Aorta (tissue), 5 donors: ENCODE measurements at regions not wholly inside any gene's neighbourhood (a gene's known extent, or its start where the extent isn't known, plus 50 kb on each side); places are given as distances from the start of the nearest gene placed in this dataset.

Source experiments
- ATAC-seq: fragments of 200-7000 bp; cut with Tn5 transposase; one replicate; pipeline ENCODE4 v1.9.1; 2022; ENCODE audit warnings: moderate library complexity; ENCODE audit not compliant: low FRiP score
- DNase-seq, 2 donors: peaks; one replicate each; pipeline ENCODE4 v3.0.0-alpha.2; 2020
- H3K27ac ChIP-seq, 2 donors: one replicate each; pipeline ENCODE4 v1.5.1; 2013; ENCODE audit warnings: low read length in 2 of 2, mild to moderate bottlenecking in 2 of 2, moderate library complexity in 2 of 2, control low read depth in 1 of 2, inconsistent platforms in 1 of 2, low read depth in 1 of 2
- H3K27me3 ChIP-seq, 2 donors: one replicate each; pipeline ENCODE4 v1.6.1; 2013; ENCODE audit warnings: control low read depth in 1 of 2, low read length in 1 of 2, mild to moderate bottlenecking in 1 of 2, moderate library complexity in 1 of 2; ENCODE audit not compliant: insufficient read depth in 2 of 2, control insufficient read depth in 1 of 2
- H3K36me3 ChIP-seq, 2 donors: one replicate each; pipeline ENCODE4 v1.6.1; 2013; ENCODE audit warnings: control low read depth in 1 of 2, low read length in 1 of 2, mild to moderate bottlenecking in 1 of 2; ENCODE audit not compliant: insufficient read depth in 2 of 2, control insufficient read depth in 1 of 2
- H3K4me1 ChIP-seq, 2 donors: one replicate each; pipeline ENCODE4 v1.6.1; 2013; ENCODE audit warnings: low read length in 2 of 2, control low read depth in 1 of 2, mild to moderate bottlenecking in 1 of 2, moderate library complexity in 1 of 2; ENCODE audit not compliant: insufficient read depth in 2 of 2, control insufficient read depth in 1 of 2
- H3K4me3 ChIP-seq, 2 donors: one replicate each; pipeline ENCODE4 v1.5.1; 2013; ENCODE audit warnings: low read length in 2 of 2, control low read depth in 1 of 2, mild to moderate bottlenecking in 1 of 2
- H3K9me3 ChIP-seq: one replicate; pipeline ENCODE4 v1.6.1; 2013; ENCODE audit warnings: mild to moderate bottlenecking, low read length; ENCODE audit not compliant: control insufficient read depth
- WGBS, 2 donors: extraction: QIAGEN DNeasy Blood & Tissue Kit; methylation state at CpG; one replicate each; pipeline ENCODE4 v1.1.7; 2013; 5-methylcytosine and 5-hydroxymethylcytosine counted together
- intact Hi-C, 2 donors: fragments of 100-400 bp; cut with DNase I; formaldehyde crosslinking; loops; one replicate each; pipeline versions ENCODE4 v1.14.2 to v1.15.0; 2022
- donor health status: healthy with polysubstance abuse.
- donor health status: Bipolar disorder and iron deficiency.
- donor health status: DM: no; HTN: no; CAD: no.
- donor health status: DM: no; HTN: no; CAD: no.
- donor health status: DM: yes; HTN: yes; CAD: no.

DNA sequence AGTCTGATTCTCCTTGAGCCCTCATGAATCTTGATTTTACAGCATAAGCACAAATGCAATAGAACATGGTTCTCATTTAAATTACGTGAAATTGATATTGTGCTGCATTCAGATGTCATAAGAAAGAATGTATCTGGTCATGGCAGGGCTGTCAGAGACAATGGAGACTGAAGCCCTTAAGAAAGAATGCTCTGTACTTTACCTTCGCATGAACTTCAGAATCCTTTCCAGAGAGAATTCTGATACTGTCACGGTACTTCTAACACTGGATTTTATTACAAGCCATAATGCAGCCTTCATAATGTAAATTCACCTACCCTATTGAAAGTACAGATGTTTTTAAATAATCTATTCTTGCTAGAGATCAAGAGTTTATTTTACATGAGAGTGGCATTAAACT, 677.9 kb upstream of the ADGRL3 start:
- WGBS, 2 donors: 90 to 94% methylated on average over 3 of the region's 3 CpGs

DNA sequence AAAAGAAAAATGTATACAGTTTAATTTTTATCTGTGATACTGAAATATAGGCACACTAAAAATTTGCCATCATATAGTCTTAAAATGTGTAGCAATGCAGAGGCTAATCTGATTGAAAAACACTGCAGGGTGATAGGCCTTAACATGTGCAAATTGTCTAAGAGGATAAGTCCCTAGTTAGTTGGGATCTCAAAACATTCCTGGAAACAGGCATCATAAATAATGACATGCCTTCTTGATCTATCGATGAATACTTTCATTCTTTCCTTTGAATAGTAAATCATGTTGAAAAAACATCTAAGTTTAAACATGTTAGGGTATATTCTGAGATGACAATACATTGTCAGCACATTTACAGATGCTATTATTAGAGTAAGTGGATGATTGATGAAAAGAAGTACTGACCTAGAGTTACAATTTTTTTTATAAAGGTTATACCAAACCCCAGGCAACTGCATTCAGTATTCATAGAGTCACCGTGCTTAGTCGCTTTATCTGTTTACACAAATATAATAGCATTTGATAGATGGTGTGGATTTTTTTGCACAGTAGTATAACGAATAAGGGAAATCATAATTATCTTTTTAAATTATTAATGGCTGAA, 668.2 kb upstream of the ADGRL3 start:
- H3K4me1 ChIP-seq: no peaks in the 10 kb centered on the region
- peaks cover 2% of the 10 kb centered on the region for H3K9me3 ChIP-seq
- H3K36me3 ChIP-seq: no peaks in the 10 kb centered on the region
- no peak overlapping the region for H3K27ac ChIP-seq
- H3K27me3 ChIP-seq: no peaks in the 10 kb centered on the region
- no peak overlapping the region for H3K4me3 ChIP-seq
- DNase-seq (no peak), ATAC-seq (no peak)
- WGBS, 2 donors: 61 to 70% methylated on average over 4 of the region's 4 CpGs
- intact Hi-C loops: no loop called here

More for the DNA sequence above, 677.9 kb upstream of the ADGRL3 start:
- H3K36me3 ChIP-seq: no peaks in the 10 kb centered on the region
- ATAC-seq (no peak), DNase-seq (no peak)
- no peaks in the 10 kb centered on the region for H3K9me3 ChIP-seq
- no peaks in the 10 kb centered on the region for H3K27me3 ChIP-seq
- no peak overlapping the region for H3K27ac ChIP-seq
- no peak overlapping the region for H3K4me3 ChIP-seq
- H3K4me1 ChIP-seq: no peaks in the 10 kb centered on the region
- intact Hi-C loops: no loop called here

DNA sequence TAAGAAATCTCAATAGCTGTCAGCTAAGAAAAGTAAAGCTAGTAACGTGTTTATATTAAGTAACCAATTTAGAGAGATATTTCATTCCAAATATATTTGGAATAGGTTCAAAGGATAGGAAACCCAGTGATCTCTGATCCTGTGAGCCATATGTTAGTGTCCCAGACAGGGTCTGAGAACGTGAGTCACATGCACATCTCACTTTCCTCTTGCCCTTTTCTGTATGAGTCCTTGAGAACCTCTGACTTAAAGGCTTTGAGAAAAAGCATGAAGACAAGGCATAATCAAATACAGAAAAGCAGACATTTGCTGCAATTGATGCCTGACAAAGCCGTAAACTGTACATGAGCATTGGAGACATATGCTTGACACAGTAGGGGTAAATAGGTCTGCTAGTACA, 655.1 kb upstream of the ADGRL3 start:
- 59% methylated on average over 3 of the region's 3 CpGs for WGBS, 2 donors
- Histone ChIP-seq H3K4me1 (no peaks in the 10 kb centered on the region), H3K4me3 (no peak overlapping the region), H3K27me3 (no peaks in the 10 kb centered on the region), H3K9me3 (no peaks in the 10 kb centered on the region), H3K27ac (no peak overlapping the region), H3K36me3 (no peaks in the 10 kb centered on the region)
- DNase-seq (no peak), ATAC-seq (no peak)
- intact Hi-C loops: no loop called here

DNA sequence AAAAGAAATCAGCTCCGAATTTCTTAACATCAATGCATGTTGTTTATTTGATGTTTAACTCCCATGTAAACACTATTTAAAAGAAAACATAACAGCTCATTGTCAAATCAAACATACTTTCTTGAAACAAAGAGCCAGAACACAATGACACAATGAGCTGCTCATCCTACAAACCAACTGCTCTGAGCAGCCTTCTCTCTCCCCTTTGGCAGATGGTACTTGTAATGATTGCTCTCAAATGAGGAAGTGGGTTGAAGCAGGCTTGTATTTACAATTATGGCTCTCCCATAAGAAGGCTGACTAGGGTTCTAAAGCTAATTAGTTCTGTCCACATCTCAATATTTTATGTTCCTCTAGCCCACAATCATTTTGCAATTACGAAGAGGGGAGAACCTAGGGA, 637.8 kb upstream of the ADGRL3 start:
- intact Hi-C loops: no loop called here
- Histone ChIP-seq H3K27me3 (no peaks in the 10 kb centered on the region), H3K4me1 (no peaks in the 10 kb centered on the region), H3K36me3 (no peaks in the 10 kb centered on the region), H3K4me3 (no peak overlapping the region), H3K27ac (no peak overlapping the region), H3K9me3 (no peaks in the 10 kb centered on the region)
- ATAC-seq: no peak
- DNase-seq: no peak
- 79% methylated on average over 2 of the region's 2 CpGs for WGBS, 2 donors

DNA sequence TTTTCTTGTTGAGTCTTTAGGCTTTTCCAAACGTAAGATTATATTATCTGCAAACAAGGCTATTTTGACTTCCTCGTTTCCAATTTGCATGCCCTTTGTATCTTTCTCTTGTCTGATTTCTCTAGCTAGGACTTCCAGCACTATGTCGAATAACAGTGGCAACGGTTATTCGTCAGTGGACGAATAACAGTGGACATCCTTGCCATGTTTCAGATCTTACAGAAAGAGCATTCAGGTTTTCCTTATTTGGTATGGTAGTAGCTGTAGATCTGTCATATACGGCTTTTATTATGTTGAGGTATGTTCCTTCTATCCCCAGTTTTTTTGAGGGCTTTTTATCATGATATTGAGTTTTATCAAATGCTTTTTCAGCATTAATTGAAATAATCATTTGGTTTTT, 634.6 kb upstream of the ADGRL3 start:
- H3K4me1 ChIP-seq: no peaks in the 10 kb centered on the region
- 92 to 94% methylated on average over 7 of the region's 7 CpGs for WGBS, 2 donors
- H3K27me3 ChIP-seq: no peaks in the 10 kb centered on the region
- no peak for DNase-seq
- intact Hi-C loops: no loop called here
- no peaks in the 10 kb centered on the region for H3K36me3 ChIP-seq
- H3K9me3 ChIP-seq: no peaks in the 10 kb centered on the region
- no peak overlapping the region for H3K4me3 ChIP-seq
- H3K27ac ChIP-seq: no peak overlapping the region
- ATAC-seq: no peak

DNA sequence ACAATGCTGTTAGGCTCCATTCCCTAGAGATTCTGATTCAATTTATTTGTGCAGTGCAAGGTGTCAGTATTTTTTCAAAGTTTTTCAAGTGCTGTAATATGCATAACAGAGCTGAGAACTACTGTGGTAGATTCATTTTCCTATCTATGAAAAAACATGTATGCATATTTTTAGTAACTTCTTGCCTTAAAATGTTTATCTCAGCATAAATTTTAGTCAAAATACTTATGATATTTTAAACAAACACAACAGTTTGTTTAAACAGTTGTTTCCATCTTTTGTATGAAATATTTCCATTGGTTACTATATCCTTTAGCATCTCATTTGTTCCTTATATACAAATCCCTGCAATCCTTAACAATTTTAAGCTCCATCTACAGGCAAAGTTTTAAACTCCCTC, 624.8 kb upstream of the ADGRL3 start:
- no peaks in the 10 kb centered on the region for H3K9me3 ChIP-seq
- no peak overlapping the region for H3K4me3 ChIP-seq
- no peak overlapping the region for H3K27ac ChIP-seq
- intact Hi-C loops: no loop called here
- ATAC-seq (no peak), DNase-seq (no peak)
- no peaks in the 10 kb centered on the region for H3K27me3 ChIP-seq
- H3K36me3 ChIP-seq: no peaks in the 10 kb centered on the region
- no peaks in the 10 kb centered on the region for H3K4me1 ChIP-seq

DNA sequence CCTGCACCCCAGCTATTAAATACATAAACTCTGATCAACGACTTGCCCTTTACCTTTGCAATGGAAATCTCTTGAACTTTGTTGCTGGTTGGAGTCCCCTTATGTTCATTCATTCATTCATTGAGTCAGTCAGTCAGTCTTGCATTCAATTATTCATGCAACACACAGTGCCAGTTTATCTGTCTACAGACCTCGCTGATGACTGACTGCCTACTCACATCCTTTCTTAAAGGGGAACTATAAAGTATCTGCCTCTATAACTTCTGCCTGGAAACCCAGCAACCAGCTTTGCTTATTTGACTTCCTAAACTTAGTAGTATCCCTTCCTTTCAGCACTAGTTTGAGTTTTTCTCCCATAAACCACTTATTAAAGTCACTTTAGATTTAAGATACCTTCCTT, 620.8 kb upstream of the ADGRL3 start:
- H3K27ac ChIP-seq: no peak overlapping the region
- no peaks in the 10 kb centered on the region for H3K9me3 ChIP-seq
- intact Hi-C loops: no loop called here
- no peaks in the 10 kb centered on the region for H3K4me1 ChIP-seq
- H3K27me3 ChIP-seq: no peaks in the 10 kb centered on the region
- DNase-seq (no peak), ATAC-seq (no peak)
- 72 to 74% methylated on average over 2 of the region's 2 CpGs for WGBS, 2 donors
- H3K4me3 ChIP-seq: no peak overlapping the region
- no peaks in the 10 kb centered on the region for H3K36me3 ChIP-seq

DNA sequence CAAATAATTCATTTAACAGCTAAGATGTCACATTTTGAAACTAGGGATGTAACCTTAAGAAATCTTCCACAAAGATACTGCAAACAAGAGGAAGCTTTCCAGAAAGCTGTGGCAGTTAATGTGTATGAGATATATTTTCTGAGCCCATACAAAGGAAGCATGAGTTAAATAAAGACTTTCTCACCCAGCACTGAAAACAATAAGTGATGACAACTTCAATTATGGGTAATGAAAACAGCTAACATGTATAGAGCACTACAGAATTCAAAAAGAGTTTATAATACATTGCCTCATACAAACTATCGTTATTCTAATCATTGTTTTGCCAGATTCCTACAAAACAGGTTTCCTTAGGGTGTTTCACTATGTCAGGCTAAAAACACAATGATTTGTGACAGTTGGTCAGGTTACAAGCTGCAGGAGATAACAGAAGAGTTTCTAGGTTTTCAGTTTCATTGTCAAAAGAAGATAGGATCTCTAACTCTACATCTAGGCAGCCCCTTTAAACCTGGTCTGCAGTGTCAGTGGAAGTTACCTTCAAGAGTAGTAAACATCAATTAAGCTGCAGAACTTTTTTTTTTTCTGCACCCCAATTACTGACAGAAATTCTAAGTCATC, 618.1 kb upstream of the ADGRL3 start:
- whole genome bisulfite sequencing, 2 donors: 56 to 72% methylated on average over 1 of the region's 1 CpG
- no peak for ATAC-seq
- Histone ChIP-seq H3K27me3 (no peaks in the 10 kb centered on the region), H3K4me3 (no peak overlapping the region), H3K4me1 (no peaks in the 10 kb centered on the region), H3K9me3 (no peaks in the 10 kb centered on the region), H3K27ac (no peak overlapping the region), H3K36me3 (no peaks in the 10 kb centered on the region)
- intact Hi-C loops: no loop called here
- no peak for DNase-seq

DNA sequence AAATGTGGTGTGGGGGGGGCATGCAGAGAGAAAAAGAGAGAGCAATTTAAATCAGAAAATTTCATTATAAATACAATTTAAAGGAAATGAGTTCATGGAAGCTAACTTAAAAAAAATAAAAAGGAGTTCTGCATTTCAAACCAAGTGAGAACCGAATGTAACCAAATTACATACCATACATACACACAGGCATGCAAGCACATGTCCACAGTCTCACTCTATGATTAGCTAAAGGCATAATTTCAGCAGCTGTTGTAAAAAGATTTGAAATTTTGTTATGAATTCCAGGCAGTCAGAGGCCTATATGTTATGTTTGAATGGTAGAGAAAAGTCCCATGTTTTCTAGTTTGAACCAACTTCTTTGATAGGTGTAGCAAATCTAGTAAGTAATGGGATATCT, 611.6 kb upstream of the ADGRL3 start:
- no peaks in the 10 kb centered on the region for H3K9me3 ChIP-seq
- peaks cover 0 to 3% of the 10 kb centered on the region in 2 donors for H3K4me1 ChIP-seq
- H3K36me3 ChIP-seq: no peaks in the 10 kb centered on the region
- no peak for DNase-seq
- ATAC-seq: no peak
- H3K27me3 ChIP-seq: no peaks in the 10 kb centered on the region
- no peak overlapping the region for H3K4me3 ChIP-seq
- 88 to 93% methylated on average over 1 of the region's 1 CpG for WGBS, 2 donors
- no peak overlapping the region for H3K27ac ChIP-seq
- intact Hi-C loops: no loop called here
